ENCODE measurements at regions not wholly inside any gene's neighbourhood (a gene's known extent, or its start where the extent isn't known, plus 50 kb on each side); places are given as distances from the start of the nearest gene placed in this dataset.

DNA sequence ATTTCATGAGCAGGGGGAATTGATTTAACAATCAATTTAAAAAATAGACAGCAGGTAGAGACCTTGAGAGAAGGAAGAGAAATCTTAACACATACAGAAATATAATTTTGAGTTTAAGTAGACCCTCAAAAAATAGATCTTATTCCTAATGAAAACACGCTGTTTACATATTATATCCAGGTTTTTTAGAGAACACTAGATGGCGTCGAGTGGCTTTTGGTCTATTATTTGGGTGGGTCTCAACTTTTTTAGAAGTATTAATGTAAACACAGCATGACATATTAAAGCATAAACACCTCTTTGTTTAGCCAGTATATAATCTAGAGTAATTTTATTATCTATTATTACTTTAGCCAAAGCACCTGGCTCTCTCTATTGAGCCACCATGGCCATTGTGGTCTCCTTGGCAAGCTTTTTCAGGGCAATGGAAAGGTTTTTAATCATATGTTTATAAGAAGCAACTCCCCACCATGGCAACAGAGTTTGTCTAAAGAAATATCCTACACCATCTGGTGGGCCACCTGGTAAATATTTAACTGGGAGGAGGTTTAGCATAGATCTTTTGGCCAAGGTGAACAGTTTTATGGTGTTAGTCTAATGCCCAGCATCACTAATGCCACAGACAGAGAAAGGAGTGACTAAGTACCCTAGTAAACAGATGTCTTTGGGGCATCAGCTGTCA lies 59.7 kb upstream of the PRSS1 start:
- TF ChIP-seq, protein P1, sequence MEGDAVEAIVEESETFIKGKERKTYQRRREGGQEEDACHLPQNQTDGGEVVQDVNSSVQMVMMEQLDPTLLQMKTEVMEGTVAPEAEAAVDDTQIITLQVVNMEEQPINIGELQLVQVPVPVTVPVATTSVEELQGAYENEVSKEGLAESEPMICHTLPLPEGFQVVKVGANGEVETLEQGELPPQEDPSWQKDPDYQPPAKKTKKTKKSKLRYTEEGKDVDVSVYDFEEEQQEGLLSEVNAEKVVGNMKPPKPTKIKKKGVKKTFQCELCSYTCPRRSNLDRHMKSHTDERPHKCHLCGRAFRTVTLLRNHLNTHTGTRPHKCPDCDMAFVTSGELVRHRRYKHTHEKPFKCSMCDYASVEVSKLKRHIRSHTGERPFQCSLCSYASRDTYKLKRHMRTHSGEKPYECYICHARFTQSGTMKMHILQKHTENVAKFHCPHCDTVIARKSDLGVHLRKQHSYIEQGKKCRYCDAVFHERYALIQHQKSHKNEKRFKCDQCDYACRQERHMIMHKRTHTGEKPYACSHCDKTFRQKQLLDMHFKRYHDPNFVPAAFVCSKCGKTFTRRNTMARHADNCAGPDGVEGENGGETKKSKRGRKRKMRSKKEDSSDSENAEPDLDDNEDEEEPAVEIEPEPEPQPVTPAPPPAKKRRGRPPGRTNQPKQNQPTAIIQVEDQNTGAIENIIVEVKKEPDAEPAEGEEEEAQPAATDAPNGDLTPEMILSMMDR (IDR thresholded peaks at IDR 0.05) = no peak; the same call in 1 of the 2 replicates
- no peak for TF ChIP-seq ZFX (IDR thresholded peaks at IDR 0.05; ENCODE audit: borderline replicate concordance)

All from 22Rv1 (cell line).